ENCODE measurements at regions not wholly inside any gene's neighbourhood (a gene's known extent, or its start where the extent isn't known, plus 50 kb on each side); places are given as distances from the start of the nearest gene placed in this dataset.

GRCh38 chr15:45919806-45920205, 285.0 kb downstream of the SQOR start:
- Histone ChIP-seq H4K8ac (replicated peaks; ENCODE audit: insufficient read length, low read depth, low read length) (no peak overlapping the region), H3K56ac (ENCODE audit: insufficient read length, low read depth, low read length) (no peak overlapping the region), H3K27me3 (ENCODE audit: insufficient read depth, low read length) (no peaks in the 10 kb centered on the region), H2BK120ac (ENCODE audit: low read depth, low read length, poor library complexity, severe bottlenecking) (no peak overlapping the region), H3K4me2 (ENCODE audit: insufficient read depth, insufficient read length, low read length) (no peak overlapping the region), H4K91ac (ENCODE audit: insufficient read length, low read depth, low read length) (no peak overlapping the region), H2AK5ac (ENCODE audit: insufficient read length, low read length) (no peak overlapping the region), H3K4ac (ENCODE audit: low read depth, low read length) (no peak overlapping the region), H2BK20ac (ENCODE audit: low read depth, low read length, poor library complexity, severe bottlenecking) (no peak overlapping the region), H2BK5ac (ENCODE audit: insufficient read length, low read length) (no peak overlapping the region), H3K79me1 (ENCODE audit: insufficient read depth, low read depth, low read length, poor library complexity, severe bottlenecking) (no peaks in the 10 kb centered on the region), H3K79me2 (ENCODE audit: insufficient read depth, low read length) (no peaks in the 10 kb centered on the region), H3K9ac (ENCODE audit: extremely low read depth, insufficient read length, low read length) (no peak overlapping the region), H3K27ac (ENCODE audit: insufficient read length, low read depth, low read length) (no peak overlapping the region), H3K4me1 (ENCODE audit: insufficient read depth, low read length) (no peaks in the 10 kb centered on the region; the same call in 1 of the 2 replicates), H3T11ph (ENCODE audit: low read length) (no peak overlapping the region), H2BK12ac (ENCODE audit: insufficient read length, low read depth, low read length) (no peak overlapping the region), H2AFZ (ENCODE audit: low read length) (no peak overlapping the region), H4K20me1 (ENCODE audit: control insufficient read depth, insufficient read depth, insufficient read length) (no peaks in the 10 kb centered on the region), H2BK15ac (ENCODE audit: low read depth, low read length) (no peak overlapping the region), H3K18ac (ENCODE audit: insufficient read length, low read depth, low read length) (no peak overlapping the region), H3K23me2 (ENCODE audit: insufficient read length, low read depth, low read length, poor library complexity, severe bottlenecking) (no peaks in the 10 kb centered on the region), H4K5ac (ENCODE audit: insufficient read length, low read depth, low read length) (no peak overlapping the region), H3K9me3 (ENCODE audit: control insufficient read depth, low read depth, low read length) (no peaks in the 10 kb centered on the region), H3K23ac (ENCODE audit: insufficient read length, low read depth, low read length) (no peak overlapping the region), H3K14ac (ENCODE audit: insufficient read depth, low read length) (no peak overlapping the region)
- no peak for TF ChIP-seq CTCF (conservative IDR thresholded peaks at IDR 0.05)
- no peak overlapping the region for H3K4me3 Mint-ChIP-seq
- peaks cover 0 to 10% of the 10 kb centered on the region in 2 experiments; a peak in 2 of 4 replicates for H3K4me1 Mint-ChIP-seq
- H3K36me3 Mint-ChIP-seq (ENCODE audit: insufficient read depth in 1 of 3, low read depth in 3 of 3): peaks cover 0 to 6% (median 0%) of the 10 kb centered on the region in 3 experiments; a peak in 2 of 7 replicates
- no CpG with 5 or more reads among the region's 6 CpGs for WGBS (ENCODE audit: extremely low coverage, insufficient read length, low lambda C conversion rate)
- H3K27me3 Mint-ChIP-seq (ENCODE audit: low read depth): no peaks in the 10 kb centered on the region; the same call in 1 of the 2 replicates
- peaks cover 8 to 12% of the 10 kb centered on the region in 2 experiments; a peak in 4 of 5 replicates for H3K9me3 Mint-ChIP-seq
- DNase-seq: no peak
- no peak overlapping the region for H3K27ac Mint-ChIP-seq

All from H9 (cell line).